H7 (cell line): ENCODE measurements at regions not wholly inside any gene's neighbourhood (a gene's known extent, or its start where the extent isn't known, plus 50 kb on each side); places are given as distances from the start of the nearest gene placed in this dataset.

Experiments
- DNase-seq: peaks from one replicate; pipeline ENCODE4 v3.0.0; 2012
- H3K27me3 ChIP-seq: 2 replicates; pipeline ENCODE4 v1.6.0; 2011; ENCODE audit warnings: mild to moderate bottlenecking, low read length; ENCODE audit not compliant: control insufficient read depth, insufficient read depth
- H3K36me3 ChIP-seq: replicated peaks from 2 replicates; pipeline ENCODE4 v1.5.1; 2011; ENCODE audit warnings: low read length; ENCODE audit not compliant: control insufficient read depth, insufficient read depth
- H3K4me3 ChIP-seq: 2 replicates; pipeline ENCODE4 v1.5.1; 2011; ENCODE audit warnings: low read depth, mild to moderate bottlenecking, control low read depth, low read length, moderate library complexity; ENCODE audit not compliant: insufficient read depth

DNA sequence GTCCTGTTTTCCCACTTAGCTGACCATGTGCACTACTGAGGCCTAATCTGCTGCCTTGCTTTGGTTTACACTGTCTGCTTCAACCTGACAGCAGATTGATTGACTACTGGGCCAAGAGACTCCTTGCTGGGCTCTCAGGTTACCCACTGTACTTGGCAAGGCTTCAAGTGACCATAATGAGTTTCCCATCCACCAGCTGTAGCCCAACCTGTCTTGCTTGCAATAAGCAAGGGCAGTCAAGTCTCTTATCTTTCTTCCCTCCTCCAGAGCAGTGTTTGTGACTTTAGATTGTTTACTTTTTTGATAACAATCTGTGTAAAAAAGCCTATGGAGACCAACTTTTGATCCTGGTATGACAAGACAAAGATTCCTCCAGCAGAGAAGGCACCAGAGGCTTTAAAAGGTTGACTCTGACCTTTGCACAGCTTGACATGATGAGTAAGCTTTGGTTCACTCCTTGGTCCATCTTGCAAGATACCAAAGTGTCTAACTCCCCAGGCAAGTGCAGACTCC lies 912.3 kb upstream of the SEMA6A start:
- Histone ChIP-seq H3K36me3 (no peaks in the 10 kb centered on the region), H3K27me3 (no peaks in the 10 kb centered on the region), H3K4me3 (no peak overlapping the region)
- no peak for DNase-seq

DNA sequence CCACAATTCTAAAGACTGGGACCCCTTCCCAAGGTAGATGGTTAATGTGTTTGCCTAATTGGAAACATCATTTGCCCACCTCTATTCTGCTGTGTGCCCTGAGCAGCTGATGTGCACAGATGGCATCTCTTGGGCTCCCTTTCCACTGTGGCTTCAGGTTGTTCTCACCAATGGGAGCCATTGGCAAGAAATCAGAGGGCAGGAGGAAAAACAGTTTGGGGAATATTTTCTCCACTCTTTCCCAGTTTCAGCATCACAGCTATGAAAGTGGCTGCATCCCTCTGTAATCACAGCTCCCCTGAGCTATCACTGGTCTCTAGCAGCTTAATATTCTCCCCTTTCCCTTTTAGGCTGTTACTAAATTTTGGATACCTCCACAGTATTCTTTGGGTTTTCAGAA lies 911.6 kb upstream of the SEMA6A start:
- no peak for DNase-seq
- H3K36me3 ChIP-seq, result no peaks in the 10 kb centered on the region

GRCh38 chr5:117475919-117476318 lies 901.3 kb upstream of the SEMA6A start:
- Histone ChIP-seq H3K36me3 (no peaks in the 10 kb centered on the region), H3K4me3 (no peak overlapping the region), H3K27me3 (no peaks in the 10 kb centered on the region)
- no peak for DNase-seq

More for the DNA sequence above, 911.6 kb upstream of the SEMA6A start:
- Histone ChIP-seq H3K4me3 (no peak overlapping the region), H3K27me3 (no peaks in the 10 kb centered on the region)

GRCh38 chr5:117473165-117473564 lies 898.5 kb upstream of the SEMA6A start:
- Histone ChIP-seq H3K36me3 (no peaks in the 10 kb centered on the region), H3K27me3 (no peaks in the 10 kb centered on the region), H3K4me3 (no peak overlapping the region)
- no peak for DNase-seq

GRCh38 chr5:117463881-117464570 lies 889.4 kb upstream of the SEMA6A start:
- no peaks in the 10 kb centered on the region for H3K27me3 ChIP-seq

DNA sequence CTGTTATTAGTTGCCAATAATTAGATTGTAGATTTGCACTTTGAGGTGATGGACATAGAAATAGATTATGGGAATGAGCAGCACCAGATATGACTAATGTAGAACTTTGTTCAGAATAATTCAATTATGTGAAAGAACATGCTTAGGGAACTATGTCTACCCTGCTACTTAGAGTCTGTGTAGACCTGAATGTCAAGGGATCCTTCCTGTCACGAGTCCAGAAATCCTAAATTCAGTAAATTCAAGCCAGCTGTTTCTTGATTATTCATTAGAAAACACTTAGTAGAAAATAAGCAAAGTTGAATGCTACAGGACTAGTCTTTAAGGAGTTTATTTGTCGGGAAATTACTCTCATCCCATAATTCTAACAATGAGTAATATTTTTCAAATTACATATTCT lies 887.3 kb upstream of the SEMA6A start:
- Histone ChIP-seq H3K27me3 (no peaks in the 10 kb centered on the region), H3K4me3 (no peak overlapping the region), H3K36me3 (no peaks in the 10 kb centered on the region)
- no peak for DNase-seq

More at GRCh38 chr5:117463881-117464570, 889.4 kb upstream of the SEMA6A start:
- no peak overlapping the region for H3K4me3 ChIP-seq
- no peaks in the 10 kb centered on the region for H3K36me3 ChIP-seq
- no peak for DNase-seq

DNA sequence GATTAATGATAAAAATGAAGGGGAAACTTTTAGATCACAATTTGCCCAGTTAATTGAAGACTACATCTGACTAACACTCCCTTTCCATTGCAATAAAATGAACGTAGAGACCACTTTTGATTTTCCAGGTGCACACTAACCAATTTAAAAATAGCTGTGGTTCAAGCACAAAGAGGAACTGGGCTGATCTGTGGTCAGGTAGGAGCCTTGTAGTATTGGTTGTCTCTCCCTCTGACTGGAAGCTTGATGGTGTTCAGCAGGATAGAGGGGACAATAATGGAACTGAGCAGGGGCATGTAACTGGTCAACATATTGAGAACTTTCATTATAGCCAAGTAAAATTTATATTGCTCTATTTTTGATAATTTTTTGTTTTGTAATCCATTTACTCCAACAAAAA lies 886.8 kb upstream of the SEMA6A start:
- no peak for DNase-seq
- Histone ChIP-seq H3K27me3 (no peaks in the 10 kb centered on the region), H3K36me3 (no peaks in the 10 kb centered on the region), H3K4me3 (no peak overlapping the region)

DNA sequence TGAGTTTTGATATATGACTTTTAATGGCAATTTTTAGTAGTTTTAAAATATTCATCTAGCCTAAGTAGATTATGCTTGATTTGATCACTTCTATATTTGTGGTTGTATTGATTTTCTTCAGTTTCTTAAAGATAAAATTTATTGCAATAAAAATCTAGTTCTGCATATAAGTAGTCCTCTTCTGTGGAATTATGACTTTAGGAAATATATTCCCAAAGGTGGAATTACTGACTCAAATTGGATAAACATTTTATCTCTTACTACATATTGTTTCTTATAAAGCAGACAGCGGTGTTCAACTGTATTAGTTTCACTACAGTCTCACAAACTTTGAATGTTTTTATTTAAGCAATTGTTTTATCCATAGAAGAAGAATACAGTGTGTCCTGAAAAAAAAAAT lies 883.0 kb upstream of the SEMA6A start:
- no peak for DNase-seq
- Histone ChIP-seq H3K36me3 (no peaks in the 10 kb centered on the region), H3K27me3 (no peaks in the 10 kb centered on the region)

DNA sequence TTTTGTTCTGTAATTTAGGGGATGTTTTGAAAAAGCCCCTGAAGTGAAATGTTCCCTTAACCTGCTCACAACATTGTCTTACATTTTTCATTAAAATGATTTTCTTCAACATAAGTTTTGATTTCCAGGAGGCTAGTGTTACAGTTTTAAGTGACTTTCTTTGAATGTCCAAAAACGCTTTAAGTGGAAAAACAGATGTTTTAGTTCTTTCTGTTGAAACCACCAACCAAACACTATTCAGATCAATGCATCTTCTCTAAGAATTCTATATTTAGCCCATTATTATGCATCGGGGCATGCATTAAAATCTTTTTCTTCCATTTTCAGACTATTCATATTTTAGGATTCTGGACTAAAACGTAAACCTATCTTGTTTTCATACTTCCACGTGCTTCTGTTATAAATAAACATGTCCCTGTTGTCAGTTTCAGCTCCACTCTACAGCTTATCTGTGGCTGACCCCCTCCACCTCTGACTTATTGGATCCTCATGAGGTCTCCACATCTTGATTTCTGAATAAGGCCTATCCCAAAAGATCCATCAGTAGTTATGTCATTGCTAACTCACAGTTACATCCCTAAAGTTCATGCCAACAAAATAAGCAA lies 882.3 kb upstream of the SEMA6A start:
- Histone ChIP-seq H3K4me3 (no peak overlapping the region), H3K36me3 (no peaks in the 10 kb centered on the region), H3K27me3 (no peaks in the 10 kb centered on the region)
- no peak for DNase-seq

More for the DNA sequence above, 883.0 kb upstream of the SEMA6A start:
- H3K4me3 ChIP-seq, result no peak overlapping the region

- H3K27me3 ChIP-seq, result no peaks in the 10 kb centered on the region
- H3K4me3 ChIP-seq, result peak overlapping the region; percentile 58; the same call in 1 of the 2 replicates
- H3K36me3 ChIP-seq, result no peaks in the 10 kb centered on the region
- DNase-seq, result no peak
These were observed 880.9 kb upstream of the SEMA6A start for GRCh38 chr5:117455236-117456233.

DNA sequence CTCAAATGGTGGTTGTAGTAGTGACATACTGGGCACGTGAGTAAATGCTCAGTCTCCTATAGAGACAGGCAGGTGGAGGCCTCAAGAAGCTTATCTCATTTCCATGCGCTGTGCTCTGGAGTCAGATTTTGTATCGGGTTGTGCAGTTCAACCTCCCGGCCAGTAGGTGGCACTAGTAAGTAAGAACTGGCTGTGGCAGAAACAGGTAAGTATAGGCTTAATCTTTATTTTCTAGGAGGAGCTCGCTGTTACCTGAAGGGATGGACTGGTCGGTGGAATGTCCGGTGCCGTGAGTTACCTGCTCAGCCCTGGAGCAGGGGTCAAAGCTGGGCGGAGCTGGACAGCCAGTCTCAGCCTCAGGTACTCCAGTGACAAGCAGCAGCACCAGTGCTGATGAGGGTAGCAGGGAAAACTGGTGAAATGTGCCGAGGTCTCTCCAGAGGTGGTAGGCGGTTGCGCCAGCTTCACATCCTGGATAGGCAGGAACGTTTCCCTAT lies 880.1 kb upstream of the SEMA6A start:
- DNase-seq, result no peak
- Histone ChIP-seq H3K27me3 (no peaks in the 10 kb centered on the region), H3K4me3 (peak overlapping the region; percentile 58; the same call in 1 of the 2 replicates), H3K36me3 (no peaks in the 10 kb centered on the region)

DNA sequence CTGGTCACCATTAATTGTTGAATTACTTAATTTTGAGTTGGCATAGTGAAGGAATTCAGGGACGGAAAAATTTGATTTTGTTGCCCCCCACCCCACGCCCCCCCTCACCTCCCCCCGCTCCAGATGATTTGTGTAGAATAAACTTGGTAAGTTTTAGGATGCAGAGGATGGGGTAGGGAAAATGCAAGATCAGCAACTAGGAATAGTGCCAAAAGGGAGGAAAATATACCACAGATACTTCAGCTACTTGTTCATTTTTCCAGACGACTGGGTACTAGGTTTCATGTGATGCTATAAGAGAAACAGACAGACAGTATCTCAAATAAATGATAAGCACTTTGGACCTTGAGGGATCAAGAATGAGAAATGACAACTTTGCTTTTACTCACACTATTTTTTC lies 862.2 kb upstream of the SEMA6A start:
- no peak for DNase-seq
- Histone ChIP-seq H3K27me3 (no peaks in the 10 kb centered on the region), H3K36me3 (no peaks in the 10 kb centered on the region), H3K4me3 (no peak overlapping the region)

DNA sequence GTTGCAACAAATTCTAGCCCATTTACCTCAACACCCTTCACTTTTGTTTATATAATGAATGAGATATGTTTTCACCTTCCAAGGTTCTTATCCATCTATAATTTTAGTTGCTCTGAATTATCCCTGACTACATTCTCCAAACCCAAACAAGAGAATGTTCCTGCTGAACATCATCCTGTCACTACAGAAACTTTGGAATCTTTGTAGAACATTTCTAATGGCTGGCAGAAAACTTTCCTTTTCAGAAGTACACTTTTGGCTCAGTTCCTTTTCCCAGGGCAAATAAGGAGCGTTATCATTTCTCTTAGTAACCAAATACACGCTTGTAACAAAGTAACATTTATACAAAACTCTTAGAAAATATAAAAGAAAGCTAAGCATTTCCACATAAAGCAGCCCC lies 860.6 kb upstream of the SEMA6A start:
- H3K36me3 ChIP-seq, result no peaks in the 10 kb centered on the region
- H3K27me3 ChIP-seq, result no peaks in the 10 kb centered on the region
- DNase-seq, result no peak
- H3K4me3 ChIP-seq, result no peak overlapping the region

- Histone ChIP-seq H3K4me3 (no peak overlapping the region), H3K27me3 (no peaks in the 10 kb centered on the region), H3K36me3 (no peaks in the 10 kb centered on the region)
- no peak for DNase-seq
These were observed 859.6 kb upstream of the SEMA6A start for GRCh38 chr5:117434254-117434653.
